OCI-LY3 (cell line): ENCODE measurements at regions not wholly inside any gene's neighbourhood (a gene's known extent, or its start where the extent isn't known, plus 50 kb on each side); places are given as distances from the start of the nearest gene placed in this dataset.

ENCODE experiments used
- H2AFZ ChIP-seq: fragments of 200-600, 300-600 bp; shearing (Covaris generic); 2 replicates; pipeline ENCODE4 v1.6.0; 2014; ENCODE audit warnings: antibody characterized with exemption, low read depth, low read length
- H3K27ac ChIP-seq: fragments of 200-600, 300-600 bp; sonication (generic); 2 replicates; pipeline ENCODE4 v1.5.1; 2014; ENCODE audit warnings: mild to moderate bottlenecking, low read length, moderate library complexity, mixed read lengths
- H3K27me3 ChIP-seq: fragments of 200-600, 300-600 bp; sonication (generic); 2 replicates; pipeline ENCODE4 v1.6.1; 2014; ENCODE audit warnings: low read depth, low read length, mixed read lengths
- H3K36me3 ChIP-seq: fragments of 200-600, 300-600 bp; sonication (generic); replicated peaks from 2 replicates; pipeline ENCODE3; 2014; ENCODE audit warnings: low read depth, low read length, mixed read lengths
- H3K4me1 ChIP-seq: fragments of 300-600, 200-600 bp; sonication (generic); 2 replicates; pipeline ENCODE4 v1.6.1; 2014; ENCODE audit warnings: low read length, mixed read lengths
- H3K4me2 ChIP-seq: fragments of 200-600, 300-600 bp; sonication (generic); 2 replicates; pipeline ENCODE4 v1.6.1; 2014; ENCODE audit warnings: low read length, mixed read lengths
- H3K4me3 ChIP-seq: fragments of 300-600, 200-600 bp; sonication (generic); 2 replicates; pipeline ENCODE4 v1.5.1; 2014; ENCODE audit warnings: antibody characterized with exemption, mild to moderate bottlenecking, low read length, moderate library complexity
- H3K79me2 ChIP-seq: fragments of 300-600, 200-600 bp; shearing (Covaris generic); 2 replicates; pipeline ENCODE4 v1.6.1; 2014; ENCODE audit warnings: mild to moderate bottlenecking, low read length, mixed read lengths
- H3K9ac ChIP-seq: fragments of 300-600, 200-600 bp; shearing (Covaris generic); 2 replicates; pipeline ENCODE4 v1.6.0; 2014; ENCODE audit warnings: mild to moderate bottlenecking, low read length, moderate library complexity
- H3K9me3 ChIP-seq: fragments of 200-600, 300-600 bp; shearing (Covaris generic); 2 replicates; pipeline ENCODE4 v1.6.1; 2014; ENCODE audit warnings: low read length, mixed read lengths; ENCODE audit not compliant: insufficient read depth
- H4K20me1 ChIP-seq: fragments of 200-600, 300-600 bp; sonication (generic); 2 replicates; pipeline ENCODE4 v1.6.1; 2016; ENCODE audit warnings: low read length, mixed read lengths; ENCODE audit not compliant: insufficient read depth
- EZH2phosphoT487 ChIP-seq: fragments of 200-600 bp; shearing (Covaris generic); IDR thresholded peaks from 2 replicates; pipeline ENCODE4 v1.6.1; 2018; ENCODE audit warnings: antibody characterized with exemption, mixed run types, low read depth
- TF ChIP-seq, protein P1 (sequence below): fragments of 200-600, 300-600 bp; sonication (generic); IDR thresholded peaks from 2 replicates; pipeline ENCODE4 v1.5.1; 2014; ENCODE audit warnings: antibody characterized with exemption, low read length, low read depth

DNA sequence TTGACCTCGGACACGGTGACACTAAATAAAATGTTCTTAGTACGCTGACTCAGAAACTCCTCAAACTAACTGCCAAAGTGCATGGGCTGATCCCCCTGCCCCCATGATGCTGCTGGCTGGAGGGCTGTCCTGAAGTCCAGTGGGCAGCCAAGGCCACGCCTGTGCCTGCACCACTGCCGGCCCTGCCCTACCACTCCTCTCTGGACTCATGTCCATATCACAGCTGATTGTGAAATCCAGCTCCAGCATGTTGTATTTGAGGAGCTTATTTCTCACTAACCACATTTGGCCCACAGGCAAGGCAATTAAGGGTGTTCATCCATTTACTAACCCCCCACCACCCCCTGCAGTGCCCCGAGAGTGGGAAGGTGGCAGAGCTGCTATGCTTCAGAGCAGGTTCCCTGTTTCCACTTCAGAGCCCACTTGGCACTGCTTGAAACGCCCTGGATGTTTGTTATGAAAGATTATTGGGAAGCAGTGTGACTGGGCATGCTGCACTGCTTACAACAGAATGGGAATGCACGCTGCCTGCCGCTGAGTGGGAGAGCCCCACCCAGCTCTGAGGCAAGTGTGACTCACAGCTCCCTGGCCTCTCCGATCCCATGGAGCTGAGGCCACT lies 114.0 kb downstream of the UQCRFS1 start:
- peaks cover 21% of the 10 kb centered on the region for H3K27me3 ChIP-seq
- H3K9ac ChIP-seq, result no peak overlapping the region
- no peak overlapping the region for H3K4me2 ChIP-seq
- H2AFZ ChIP-seq, result no peak overlapping the region
- no peak overlapping the region for H3K4me3 ChIP-seq
- TF ChIP-seq EZH2phosphoT487, result no peak
- TF ChIP-seq, protein P1, sequence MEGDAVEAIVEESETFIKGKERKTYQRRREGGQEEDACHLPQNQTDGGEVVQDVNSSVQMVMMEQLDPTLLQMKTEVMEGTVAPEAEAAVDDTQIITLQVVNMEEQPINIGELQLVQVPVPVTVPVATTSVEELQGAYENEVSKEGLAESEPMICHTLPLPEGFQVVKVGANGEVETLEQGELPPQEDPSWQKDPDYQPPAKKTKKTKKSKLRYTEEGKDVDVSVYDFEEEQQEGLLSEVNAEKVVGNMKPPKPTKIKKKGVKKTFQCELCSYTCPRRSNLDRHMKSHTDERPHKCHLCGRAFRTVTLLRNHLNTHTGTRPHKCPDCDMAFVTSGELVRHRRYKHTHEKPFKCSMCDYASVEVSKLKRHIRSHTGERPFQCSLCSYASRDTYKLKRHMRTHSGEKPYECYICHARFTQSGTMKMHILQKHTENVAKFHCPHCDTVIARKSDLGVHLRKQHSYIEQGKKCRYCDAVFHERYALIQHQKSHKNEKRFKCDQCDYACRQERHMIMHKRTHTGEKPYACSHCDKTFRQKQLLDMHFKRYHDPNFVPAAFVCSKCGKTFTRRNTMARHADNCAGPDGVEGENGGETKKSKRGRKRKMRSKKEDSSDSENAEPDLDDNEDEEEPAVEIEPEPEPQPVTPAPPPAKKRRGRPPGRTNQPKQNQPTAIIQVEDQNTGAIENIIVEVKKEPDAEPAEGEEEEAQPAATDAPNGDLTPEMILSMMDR, result no peak
- H3K4me1 ChIP-seq, result no peaks in the 10 kb centered on the region
- H4K20me1 ChIP-seq, result no peaks in the 10 kb centered on the region
- H3K36me3 ChIP-seq, result no peaks in the 10 kb centered on the region
- no peak overlapping the region for H3K27ac ChIP-seq
- H3K9me3 ChIP-seq, result no peaks in the 10 kb centered on the region
- no peaks in the 10 kb centered on the region for H3K79me2 ChIP-seq

DNA sequence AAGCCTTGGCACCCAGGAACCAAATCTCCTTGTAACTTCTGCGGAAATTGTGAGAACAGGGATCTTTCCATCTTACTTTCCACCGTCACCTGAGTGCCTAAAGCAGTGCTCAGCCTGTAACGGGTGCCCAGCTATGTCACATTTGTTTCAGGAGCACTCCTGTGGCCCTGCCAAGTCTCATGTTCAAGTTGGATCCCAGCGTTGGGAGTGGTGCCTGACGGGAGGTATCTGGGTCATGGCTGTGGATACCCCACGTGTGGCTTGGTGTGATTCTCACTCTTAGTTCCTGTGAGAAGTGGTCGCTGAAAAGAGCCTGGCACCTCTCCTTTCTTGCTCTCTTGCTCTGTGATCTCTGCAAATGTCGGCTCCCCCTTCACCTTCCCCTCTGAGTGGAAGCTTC lies 114.9 kb downstream of the UQCRFS1 start:
- Histone ChIP-seq H3K4me1 (no peaks in the 10 kb centered on the region), H3K36me3 (no peaks in the 10 kb centered on the region), H3K4me2 (no peak overlapping the region), H3K4me3 (no peak overlapping the region), H4K20me1 (no peaks in the 10 kb centered on the region), H3K79me2 (no peaks in the 10 kb centered on the region), H3K9ac (no peak overlapping the region), H3K9me3 (no peaks in the 10 kb centered on the region), H2AFZ (no peak overlapping the region), H3K27me3 (peaks cover 21% of the 10 kb centered on the region), H3K27ac (no peak overlapping the region)
- TF ChIP-seq, protein P1, result no peak
- TF ChIP-seq EZH2phosphoT487, result no peak

DNA sequence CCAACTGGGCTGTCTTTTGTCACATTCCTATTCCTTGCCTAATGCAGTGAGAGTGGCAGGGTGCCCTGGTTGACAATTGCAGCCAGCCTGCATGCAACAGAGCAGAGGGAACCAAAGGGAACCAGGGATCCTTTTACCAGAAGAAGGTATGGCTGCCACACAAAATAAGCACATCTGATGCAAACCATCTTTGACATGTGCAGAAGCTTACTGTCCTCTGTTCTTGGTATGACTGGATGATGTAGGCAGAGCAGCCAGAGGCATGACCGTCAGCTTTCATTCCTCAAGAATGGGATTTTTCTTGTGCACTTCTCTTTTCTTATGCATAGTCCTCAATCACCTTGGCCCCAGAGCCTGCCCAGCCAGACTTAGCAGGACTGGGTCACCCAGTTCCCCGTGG lies 116.1 kb downstream of the UQCRFS1 start:
- Histone ChIP-seq H3K4me1 (no peaks in the 10 kb centered on the region), H3K36me3 (no peaks in the 10 kb centered on the region), H3K9me3 (no peaks in the 10 kb centered on the region), H4K20me1 (no peaks in the 10 kb centered on the region), H3K27me3 (peaks cover 21% of the 10 kb centered on the region), H3K79me2 (no peaks in the 10 kb centered on the region), H3K9ac (no peak overlapping the region), H3K27ac (no peak overlapping the region), H3K4me2 (no peak overlapping the region), H2AFZ (no peak overlapping the region), H3K4me3 (no peak overlapping the region)
- TF ChIP-seq, protein P1, result no peak
- no peak for TF ChIP-seq EZH2phosphoT487

DNA sequence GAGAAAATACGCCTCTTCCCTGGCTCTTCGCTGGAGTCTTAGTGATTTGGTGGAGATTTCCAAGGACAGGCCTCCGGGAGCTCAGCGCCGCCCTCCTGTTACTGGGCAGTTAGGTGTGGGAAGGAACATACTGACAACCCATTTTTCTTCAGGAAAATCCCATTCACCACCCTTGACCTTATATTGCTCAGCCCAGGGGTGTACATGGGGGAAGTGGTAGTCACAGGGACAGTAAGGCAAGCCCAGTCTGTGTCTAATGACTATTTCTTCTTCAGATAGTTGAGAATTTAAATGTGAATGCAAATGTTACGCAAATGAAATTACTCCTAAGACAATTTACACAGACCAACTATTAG lies 119.4 kb downstream of the UQCRFS1 start:
- Histone ChIP-seq H3K4me3 (no peak overlapping the region), H3K9ac (no peak overlapping the region)

More for the DNA sequence above, 119.4 kb downstream of the UQCRFS1 start:
- no peaks in the 10 kb centered on the region for H3K4me1 ChIP-seq
- no peaks in the 10 kb centered on the region for H3K36me3 ChIP-seq
- H3K27me3 ChIP-seq, result peaks cover 22% of the 10 kb centered on the region
- no peak overlapping the region for H2AFZ ChIP-seq
- H3K4me2 ChIP-seq, result no peak overlapping the region
- TF ChIP-seq EZH2phosphoT487, result no peak
- TF ChIP-seq, protein P1, result no peak
- no peak overlapping the region for H3K27ac ChIP-seq
- no peaks in the 10 kb centered on the region for H3K79me2 ChIP-seq
- H4K20me1 ChIP-seq, result no peaks in the 10 kb centered on the region
- no peaks in the 10 kb centered on the region for H3K9me3 ChIP-seq
